ENCODE measurements at regions not wholly inside any gene's neighbourhood (a gene's known extent, or its start where the extent isn't known, plus 50 kb on each side); places are given as distances from the start of the nearest gene placed in this dataset.
A peak's percentile ranks its signal among the peaks of the same experiment; 100 is the strongest.

DNA sequence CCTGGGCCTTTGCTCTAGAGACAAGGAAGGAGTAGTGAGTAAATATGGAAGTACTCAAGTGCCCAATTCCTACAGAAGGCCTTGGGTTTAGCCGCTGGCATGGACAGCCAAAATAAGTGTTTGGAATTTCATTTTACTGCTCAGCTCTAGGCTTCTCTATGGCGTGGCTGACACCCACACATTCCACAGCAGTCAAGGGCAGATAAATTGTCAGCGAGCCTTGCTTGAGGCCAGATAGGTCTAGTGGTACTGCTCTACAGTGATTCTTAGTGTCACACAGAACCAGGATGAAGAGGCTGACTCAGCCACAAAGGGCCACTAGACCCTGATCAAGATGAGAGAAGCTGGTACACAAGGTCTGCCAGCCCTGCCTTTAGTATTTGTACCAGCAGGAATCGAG is 111.0 kb upstream of the NFIB start:
- DNase-seq = no peak

- DNase-seq = no peak
These were observed 110.3 kb upstream of the NFIB start for GRCh38 chr9:14424289-14424688.

GRCh38 chr9:14423815-14424261 is 109.9 kb upstream of the NFIB start:
- DNase-seq = no peak

DNA sequence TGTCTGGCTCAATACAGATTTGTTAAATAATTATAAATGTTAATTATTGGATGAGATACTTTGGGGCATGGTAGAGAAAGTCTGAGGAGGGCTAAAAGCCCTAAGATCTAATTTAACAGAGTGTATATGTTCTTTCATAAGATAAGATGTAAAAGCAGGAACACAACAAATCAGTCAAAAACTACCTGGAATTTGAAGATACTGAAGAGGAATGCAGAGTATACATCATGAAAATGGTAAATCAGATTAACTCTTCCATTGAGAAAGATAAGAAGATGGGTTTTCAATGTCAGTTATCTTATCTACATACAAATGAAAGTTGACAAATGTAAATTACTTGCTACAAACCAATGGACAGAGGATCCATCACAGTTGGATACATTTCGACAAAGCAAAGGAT is 107.3 kb upstream of the NFIB start:
- DNase-seq = no peak

DNA sequence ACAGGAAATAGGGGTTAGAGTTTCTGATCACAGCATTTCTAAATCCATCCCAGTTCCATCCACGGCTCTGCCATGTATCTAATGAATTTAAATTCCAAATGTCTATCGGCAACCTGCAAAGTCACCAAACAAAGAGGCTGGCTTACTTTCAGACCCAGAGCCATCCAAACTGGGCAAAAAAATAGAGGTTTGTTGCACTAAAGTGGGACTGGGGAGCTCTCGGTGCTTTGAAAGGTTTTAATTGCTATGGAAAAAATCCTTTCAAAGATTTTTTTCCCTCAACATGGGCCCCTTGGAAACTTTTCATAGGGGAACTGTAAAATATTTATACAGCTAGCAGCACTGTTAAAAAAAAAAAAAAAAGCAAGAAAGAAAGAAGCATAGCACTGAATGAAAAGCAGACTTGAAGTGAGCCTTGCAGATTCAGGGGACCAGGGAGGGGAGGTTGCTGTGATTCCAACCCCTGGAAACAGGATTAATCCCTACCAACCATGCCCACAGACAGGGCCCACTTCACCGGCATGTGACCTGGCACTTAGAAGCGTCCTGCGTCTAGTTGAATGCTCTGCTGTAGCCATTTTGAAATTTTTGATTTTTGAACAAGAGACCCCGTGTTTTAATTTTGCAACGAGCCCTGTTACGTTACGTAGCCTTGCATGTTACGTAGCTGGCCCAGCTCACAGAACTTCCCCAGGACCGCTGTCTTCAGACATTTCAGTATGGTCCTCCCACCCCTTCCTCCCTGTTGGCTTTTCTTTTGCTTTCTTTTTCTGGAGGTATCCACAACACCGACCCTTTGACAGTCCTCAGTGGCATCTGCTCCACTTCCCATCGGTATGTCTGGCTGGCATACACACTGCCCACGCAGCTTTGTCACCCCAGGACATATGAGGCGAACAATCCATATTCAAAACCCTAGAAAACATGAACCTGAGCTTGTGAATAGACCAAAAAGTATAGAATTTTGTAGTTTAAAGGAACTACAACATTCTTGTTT is 105.3 kb upstream of the NFIB start:
- no peak for DNase-seq

- DNase-seq = no peak
These were observed 104.5 kb upstream of the NFIB start for GRCh38 chr9:14418301-14418940.

GRCh38 chr9:14417237-14417636 is 103.3 kb upstream of the NFIB start:
- no peak for DNase-seq

DNA sequence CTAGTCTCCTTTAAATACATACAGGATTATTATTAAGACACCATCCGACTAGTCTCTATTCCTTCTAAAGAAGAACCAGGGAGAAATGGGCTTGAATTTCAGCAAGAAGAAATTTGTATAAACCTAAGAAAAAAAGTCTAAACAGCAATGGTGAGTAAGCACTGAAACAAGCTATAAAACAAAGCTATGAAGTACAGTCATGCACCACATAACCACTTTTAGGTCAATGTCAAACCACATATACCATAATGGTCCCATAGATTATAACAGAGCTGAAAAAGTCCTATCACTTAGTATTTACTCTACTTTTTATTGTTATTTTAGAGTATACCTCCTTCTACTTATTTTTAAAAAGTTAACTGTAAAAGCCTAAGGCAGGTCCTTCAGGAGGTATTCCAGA is 102.0 kb upstream of the NFIB start:
- no peak for DNase-seq

- no peak for DNase-seq
These were observed 99.9 kb upstream of the NFIB start for GRCh38 chr9:14413812-14414211.

DNA sequence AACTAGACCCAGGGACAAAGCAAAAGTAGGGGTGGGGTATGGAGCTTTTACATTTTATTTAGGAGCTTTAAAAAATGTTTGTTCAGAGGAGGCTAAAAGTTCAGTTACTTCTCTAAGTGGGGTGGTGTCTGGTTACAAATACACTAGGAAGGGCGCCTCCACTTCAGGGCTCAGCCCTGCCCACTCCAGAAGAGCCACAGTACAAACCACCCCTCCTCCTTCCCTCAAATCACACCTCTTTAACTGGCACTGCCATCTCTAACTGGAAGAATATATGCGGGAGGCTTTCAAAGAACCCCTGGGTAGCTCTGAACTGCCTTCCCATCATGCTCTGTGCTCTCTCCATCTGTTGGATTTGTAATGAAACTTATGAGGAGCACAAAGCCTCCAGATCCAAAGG is 98.8 kb upstream of the NFIB start:
- DNase-seq = no peak

- DNase-seq = no peak
These were observed 92.5 kb upstream of the NFIB start for GRCh38 chr9:14406463-14406862.

DNA sequence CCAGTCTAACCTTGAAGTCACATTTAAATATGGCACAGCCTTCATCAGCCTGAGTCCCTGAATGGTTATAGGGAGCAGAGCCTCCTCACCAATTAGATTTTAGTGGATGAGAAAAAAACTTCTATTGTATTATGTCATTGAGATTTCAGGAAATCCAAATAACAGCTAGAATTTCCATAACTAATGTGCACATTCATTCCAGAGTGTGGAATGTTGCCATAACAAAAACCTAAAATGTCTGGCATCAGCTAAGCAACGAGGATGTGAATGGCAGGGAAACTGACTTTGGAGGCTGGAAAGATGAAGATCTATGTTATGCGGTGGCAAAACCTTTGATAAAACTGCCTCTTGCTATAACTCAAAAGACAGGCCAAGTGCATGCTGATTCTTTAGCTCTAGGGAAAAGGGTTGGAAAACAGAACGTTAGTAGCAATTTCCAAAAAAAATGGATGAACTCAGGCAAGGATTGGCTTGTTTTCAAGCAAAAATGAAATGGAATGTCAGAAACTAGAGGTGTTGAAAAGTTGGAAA is 91.3 kb upstream of the NFIB start:
- no peak for DNase-seq

- DNase-seq = no peak
These were observed 89.1 kb upstream of the NFIB start for GRCh38 chr9:14403081-14403480.

GRCh38 chr9:14402583-14402982 is 88.6 kb upstream of the NFIB start:
- no peak for DNase-seq

GRCh38 chr9:14401911-14402310 is 88.0 kb upstream of the NFIB start:
- DNase-seq = no peak

DNA sequence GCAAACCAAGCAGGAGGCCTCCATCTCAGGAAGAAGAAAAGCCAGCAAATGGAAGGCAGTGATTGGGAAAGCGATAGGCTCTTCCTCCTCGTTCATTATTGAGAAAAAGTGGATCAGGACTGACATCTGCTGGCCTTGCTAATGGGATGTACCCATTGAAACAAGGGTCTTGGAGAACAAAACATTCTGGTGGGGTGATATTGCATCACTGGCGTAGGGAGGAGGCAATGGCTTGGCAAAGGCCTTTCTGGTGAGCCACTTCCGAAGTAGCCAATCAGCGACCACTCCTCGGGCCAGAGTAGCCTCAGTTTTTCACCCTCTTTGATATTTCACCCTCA is 86.7 kb upstream of the NFIB start:
- peak; percentile 58 for DNase-seq

DNA sequence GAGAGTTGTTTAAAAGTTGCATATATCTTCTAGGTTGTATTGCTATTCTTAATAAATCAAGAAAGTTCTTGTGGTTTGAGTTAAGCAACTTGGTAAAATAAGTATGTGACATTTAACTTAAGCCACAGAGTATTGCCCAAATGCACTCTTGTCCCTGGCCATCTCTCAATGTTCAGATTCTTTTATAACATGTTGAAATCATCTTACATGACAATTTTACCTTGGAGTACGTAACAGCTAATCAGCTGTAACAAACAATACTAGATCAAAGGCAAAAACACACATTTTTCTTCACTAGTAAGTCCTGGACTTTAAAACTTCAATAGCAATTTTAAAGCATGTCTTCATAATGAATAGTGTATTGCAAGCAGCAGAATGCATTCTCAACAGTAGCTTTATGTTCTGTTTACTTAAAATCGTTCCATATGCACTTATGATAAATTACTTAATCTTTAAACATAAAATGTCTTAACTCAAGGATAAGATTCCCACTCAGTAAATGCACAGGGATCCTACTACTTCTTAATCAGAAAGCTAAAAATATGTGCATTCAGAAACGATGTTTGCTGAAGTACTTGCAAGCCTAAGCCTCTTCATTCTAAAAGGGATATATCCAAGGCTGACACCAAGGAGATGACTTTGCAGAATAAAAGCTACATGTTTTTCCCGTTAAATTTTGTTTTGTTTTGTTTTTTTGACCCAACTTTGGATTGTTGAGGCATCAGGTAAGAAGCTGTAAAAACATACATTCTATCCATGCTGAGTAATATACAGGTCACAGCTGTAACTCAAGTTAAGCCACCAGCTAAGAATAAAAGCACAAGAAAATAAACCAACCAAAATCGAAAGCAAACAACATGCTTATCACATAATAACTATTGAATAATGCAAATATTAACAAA is 86.1 kb upstream of the NFIB start:
- no peak for DNase-seq

DNA sequence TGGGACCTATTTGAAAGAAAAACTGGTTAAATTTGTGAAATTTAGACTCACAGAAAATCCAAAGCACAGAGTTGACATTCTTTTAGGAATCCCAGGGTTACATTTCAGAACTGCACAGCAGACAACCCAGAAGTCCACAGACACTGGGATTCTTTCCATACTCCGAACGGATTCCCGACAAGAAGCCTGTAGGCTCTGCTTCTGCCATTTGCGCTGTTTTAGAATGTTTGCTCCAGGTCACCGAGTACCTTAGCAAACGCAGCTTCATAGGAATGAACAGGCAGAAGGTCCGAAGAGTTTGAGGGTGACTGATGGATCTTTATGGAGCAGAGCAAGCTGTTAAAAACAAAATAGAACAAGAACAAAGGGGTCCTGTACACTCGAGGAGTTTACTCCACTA is 84.5 kb upstream of the NFIB start:
- no peak for DNase-seq

DNA sequence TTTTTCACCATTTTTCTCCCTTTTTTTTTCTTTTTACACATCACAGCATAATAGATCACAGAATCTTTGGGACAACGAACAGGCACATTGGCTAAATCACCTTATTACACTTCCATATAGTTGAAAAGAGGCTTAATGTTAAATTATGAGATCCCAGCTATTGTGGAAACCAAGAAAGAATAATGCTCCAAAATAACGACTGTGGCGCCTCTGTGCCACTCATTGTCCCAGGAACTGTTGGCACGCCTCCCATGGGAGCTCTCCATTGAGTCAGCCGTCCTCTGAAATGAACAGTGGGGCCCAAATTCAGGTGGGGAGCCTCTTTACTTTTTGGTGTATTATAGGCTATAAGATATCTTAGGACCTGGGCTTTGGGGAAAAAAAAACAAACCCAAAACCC is 82.2 kb upstream of the NFIB start:
- peak; percentile 31 for DNase-seq

DNA sequence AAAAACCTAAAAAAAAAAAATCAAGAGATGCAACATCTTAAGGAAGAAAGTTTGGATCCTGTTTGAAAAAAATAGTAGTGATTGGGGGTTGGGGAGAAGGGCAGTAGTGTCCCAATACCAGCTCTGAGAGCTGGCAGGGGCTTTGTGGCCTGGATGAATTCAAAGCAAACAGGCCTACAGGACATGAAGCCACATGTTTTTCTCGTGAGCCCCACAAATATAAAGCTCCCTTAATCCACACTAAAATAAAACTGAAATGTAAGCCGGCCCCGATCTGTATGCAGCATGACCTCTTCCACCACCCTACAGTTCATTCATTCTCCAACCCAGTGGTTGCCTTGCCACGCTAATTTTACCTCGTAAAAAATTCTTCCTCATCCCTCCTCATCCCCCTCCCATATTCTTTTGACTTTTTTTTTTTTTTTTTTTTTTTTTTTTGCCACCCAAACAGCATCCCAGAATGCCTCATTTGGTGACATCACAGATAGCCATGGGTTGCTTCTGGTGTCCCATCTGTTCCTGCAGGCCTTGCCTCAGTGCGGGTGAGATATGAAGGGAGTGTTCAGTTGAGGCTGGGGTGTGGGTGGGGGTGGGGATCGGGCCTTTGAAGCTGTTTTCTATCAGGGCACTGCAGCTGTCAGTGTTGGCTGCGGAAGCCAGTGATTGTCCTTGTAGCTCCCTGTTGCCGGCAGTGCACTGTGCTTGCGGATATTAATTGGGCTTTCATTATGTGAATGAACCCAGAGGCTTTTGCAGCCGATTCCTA is 81.6 kb upstream of the NFIB start:
- peak; percentile 92 for DNase-seq

DNA sequence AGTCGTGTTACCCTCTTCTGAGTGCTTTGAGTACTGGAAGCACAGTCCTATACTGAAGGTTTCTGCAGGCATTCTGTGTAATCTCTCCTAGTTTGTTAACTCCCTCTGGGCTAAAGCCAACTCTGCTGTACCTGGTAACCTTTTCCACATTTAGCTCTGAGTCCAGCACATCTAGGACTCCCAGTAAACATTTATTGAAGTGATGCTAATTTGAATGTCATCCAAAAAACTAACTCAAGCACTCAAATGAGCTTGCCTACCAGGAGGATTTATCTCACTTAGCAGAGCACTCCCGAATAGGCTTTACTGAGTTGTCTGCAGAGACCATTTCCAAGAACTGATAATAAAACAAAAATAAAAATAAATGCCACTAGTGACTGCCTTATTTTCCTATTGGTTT is 79.5 kb upstream of the NFIB start:
- peak; percentile 7 for DNase-seq

DNA sequence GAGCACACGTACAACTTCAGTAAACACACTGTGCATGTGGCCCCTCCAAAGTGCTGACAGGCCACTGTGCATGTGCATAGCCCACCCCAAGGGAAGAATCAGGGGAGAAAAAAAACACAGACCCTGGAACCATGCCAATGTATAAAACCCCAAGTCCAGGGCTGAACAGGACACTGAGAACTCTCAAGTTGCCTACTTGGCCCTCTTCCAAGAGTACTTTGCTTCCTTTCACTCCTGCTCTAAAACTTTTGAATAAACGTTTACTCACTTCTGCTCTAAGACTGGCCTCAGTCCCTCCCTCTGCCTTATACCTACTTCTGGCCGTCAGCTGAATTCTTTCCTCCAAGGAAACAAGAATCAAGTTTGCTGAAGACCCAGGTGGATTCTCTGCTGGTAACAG is 77.7 kb upstream of the NFIB start:
- no peak for DNase-seq

All from OCI-M1 (cell line).